ENCODE measurements at regions not wholly inside any gene's neighbourhood (a gene's known extent, or its start where the extent isn't known, plus 50 kb on each side); places are given as distances from the start of the nearest gene placed in this dataset.

GRCh38 chrX:51257490-51257889 is 75.1 kb upstream of the NUDT10 start:
- no peak for TF ChIP-seq POLR2AphosphoS5 (IDR thresholded peaks at IDR 0.05; ENCODE audit: borderline replicate concordance, low read depth, low read length)
- TF ChIP-seq EZH2 (IDR thresholded peaks at IDR 0.05) = no peak
- no peak for TF ChIP-seq FOXP2 (optimal IDR thresholded peaks at IDR 0.05; ENCODE audit: control extremely low read depth, extremely low read length, insufficient read depth)

Data from SK-N-MC (cell line).